ENCODE measurements at regions not wholly inside any gene's neighbourhood (a gene's known extent, or its start where the extent isn't known, plus 50 kb on each side); places are given as distances from the start of the nearest gene placed in this dataset.

DNA sequence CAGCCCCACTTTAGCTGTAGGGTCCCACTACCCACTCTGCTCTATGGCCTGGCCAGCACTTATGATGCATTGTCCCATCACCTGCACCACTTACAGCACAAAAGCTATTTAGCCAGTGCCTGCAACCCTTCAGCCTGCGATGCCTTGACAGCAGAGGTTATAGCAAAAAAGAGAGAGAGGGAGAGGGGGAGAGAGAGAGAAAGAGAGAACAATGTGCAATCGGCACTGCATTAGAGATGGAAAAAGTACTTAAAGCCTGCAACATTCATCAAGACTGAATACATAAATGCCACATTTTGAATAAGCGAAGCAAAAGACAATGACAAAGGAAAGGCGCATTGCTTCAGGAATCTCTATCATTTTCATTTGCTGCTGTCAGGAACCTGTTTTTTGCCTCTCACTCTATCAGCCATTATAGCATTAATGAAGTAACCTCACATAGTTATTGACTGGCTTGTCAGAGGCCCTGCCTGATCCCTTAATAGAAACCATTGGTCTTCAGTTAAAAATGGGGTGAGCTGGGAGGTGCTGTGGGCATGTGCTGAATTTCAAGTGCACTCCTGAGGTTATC is 833.1 kb downstream of the BCL11A start:
- DNase-seq = no peak

DNA sequence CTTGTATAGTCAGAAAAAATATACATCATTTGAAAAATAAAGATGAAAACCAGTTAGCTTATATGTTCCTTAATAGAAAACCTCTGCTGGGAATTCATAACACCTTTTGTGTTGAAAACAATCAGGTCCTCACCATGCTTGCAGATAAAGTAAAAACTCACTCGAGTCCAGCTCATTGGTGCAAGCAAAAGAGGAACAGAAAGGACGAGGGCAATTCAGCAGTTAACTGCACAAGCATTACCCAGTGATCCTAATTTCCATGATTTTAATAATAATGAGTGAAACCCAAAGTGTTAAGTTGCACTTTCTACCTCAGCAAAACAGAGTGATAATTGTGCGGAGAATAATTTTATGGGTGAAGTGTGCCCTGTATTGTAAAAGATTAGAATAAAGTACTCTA is 839.9 kb downstream of the BCL11A start:
- peak in 2 of 3 experiments; percentile 42 to 85 for DNase-seq

DNA sequence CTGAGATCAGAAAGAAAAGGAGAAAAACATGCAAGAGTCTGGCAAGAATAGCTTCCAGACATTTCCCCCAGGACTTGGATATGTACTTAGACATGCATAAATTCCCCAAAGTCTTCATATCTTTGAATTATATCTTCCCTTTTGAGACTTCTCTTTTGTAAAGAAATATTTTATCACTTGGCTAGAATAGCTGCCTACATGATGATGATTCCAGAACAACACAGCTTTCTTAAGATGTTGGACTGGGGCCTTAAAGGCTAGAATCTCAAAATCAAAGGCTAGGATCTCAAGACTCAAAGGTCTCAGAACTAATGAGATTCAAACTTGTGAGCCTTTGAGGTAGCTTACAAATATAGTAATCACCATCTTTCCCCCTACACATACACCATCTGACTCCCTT is 842.3 kb downstream of the BCL11A start:
- no peak for DNase-seq

DNA sequence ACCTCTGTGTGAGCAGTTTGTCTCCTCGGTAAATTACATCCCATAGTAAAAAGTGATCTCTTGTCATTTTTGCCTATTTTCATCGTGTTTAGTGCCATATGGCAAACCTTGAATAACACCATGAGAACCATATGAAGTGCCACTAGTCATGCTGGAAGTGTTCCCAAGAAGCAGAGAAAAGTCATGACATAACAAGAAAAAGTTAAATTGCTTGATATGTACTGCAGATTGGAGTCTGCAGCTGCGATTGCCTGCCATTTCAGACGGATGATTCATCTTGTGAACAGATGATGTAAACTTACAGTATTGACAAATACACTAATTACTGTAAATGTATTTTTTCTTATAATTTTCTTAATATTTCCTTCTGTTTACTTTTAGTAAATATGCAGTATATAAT is 846.7 kb downstream of the BCL11A start:
- no peak for DNase-seq

DNA sequence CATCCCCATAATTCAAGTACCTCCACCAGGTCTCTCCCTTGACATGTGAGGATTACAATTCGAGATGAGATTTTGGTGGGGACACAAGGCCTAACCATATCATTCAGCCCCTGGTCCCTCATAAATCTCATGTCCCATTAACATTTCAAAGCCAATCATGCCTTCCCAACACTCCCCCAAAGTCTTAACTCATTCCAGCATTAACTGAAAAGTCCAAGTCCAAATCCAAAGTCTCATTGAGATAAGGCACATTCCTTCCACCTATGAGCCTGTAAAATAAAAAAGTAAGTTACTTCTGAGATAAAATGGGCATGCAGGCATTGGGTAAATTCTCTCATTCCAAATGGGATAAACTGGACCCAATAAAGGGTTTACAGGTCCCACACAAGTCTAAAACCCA is 849.7 kb downstream of the BCL11A start:
- DNase-seq = no peak

DNA sequence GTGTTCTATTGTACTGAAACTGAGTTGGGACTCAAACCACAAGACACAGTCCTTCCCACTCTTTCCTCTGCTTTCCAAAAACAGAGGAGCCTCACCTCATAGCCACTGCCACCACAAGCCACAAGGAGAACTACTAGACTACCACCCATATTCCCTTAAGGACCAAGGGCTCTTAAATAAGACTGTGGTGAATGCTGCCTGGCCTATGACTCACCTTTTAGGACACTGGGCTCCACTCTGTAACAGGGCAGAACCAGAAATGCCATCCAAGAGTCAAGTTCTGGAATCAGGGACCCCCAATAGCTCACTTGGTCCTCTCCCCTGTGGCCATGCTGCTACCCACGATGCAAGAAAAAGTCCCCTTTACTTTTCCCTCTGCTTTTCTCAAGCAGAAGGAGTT is 851.4 kb downstream of the BCL11A start:
- DNase-seq = no peak

DNA sequence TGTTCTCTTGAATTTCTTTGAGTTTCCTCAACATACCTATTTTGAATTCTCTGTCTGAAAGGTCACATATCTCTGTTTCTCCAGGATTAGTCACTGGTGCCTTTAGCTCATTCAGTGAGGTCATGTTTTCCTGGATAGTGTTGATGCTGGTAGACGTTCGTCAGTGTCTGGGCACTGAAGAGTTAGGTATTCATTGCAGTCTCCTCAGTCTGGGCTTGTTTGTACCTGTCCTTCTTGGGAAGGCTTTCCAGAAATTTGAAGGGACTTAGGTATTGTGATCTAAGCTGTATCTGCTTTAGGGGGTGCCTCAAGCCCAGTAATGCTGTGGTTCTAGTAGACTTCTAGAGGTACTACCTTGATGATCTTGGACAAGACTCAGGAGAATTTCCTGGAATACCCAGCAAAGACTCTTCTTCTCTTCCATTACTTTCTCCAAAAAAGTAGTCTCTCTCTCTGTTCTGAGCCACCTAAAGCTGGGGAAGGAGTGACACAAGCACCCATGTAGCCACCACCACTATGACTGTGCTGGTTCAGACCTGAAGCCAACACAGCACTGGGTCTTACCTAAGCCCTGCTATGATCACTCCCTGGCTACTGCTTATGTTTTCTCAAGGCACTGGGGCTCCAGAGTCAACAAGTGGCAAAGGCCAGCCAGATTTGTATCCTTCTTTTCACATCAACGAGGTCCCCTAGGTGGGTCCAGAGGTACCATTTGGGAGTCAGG is 852.0 kb downstream of the BCL11A start:
- DNase-seq = no peak

DNA sequence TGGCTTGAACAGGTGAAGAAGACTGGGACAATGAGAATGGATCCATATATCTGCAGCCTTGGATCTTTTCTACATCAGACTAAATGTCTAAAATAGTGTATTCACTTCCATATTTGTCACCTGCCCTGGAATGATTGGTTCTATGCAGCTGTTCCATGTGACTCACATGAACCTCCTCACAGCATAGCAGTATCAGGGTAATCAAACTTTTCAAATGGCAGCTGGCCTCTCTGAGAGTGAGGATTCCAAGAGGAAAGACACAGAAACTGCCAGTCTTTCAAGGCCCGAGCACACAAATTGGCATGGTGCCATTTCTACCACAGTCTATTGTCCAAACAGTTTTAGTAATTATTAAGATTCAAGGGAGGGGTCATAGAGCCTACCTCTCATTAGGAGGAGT is 859.3 kb downstream of the BCL11A start:
- DNase-seq = no peak

DNA sequence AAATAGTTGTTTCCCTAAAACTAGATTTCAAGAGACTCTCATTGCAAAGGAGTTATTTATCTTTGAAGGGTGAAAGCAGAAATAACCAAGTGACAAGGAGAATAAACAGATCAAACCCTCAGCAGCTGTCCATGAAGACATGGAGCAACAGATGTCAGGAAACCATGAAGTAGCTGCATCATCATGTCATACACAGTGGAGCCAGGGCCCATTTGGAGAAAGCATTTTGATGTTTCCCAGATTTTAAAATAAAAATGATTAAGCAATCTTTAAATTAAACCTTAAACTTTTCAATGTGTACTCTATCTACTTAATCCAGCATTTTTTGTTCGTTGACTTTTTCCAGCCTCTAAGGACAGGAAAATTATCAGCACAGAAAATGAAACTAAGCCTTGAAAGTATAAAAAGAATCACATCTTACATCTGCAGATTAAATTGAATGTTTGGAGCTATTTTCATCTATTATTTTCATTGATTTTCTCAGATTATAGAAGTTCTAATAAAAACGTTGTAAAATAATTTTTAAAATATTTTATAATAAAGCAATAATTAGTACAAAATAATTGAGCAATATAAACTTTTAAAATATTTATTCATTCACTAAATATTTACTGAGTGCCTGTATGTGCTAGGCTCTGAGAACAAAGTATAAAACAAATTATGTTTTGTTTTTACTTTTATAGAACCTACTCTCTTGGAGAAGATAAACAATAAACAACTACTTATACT is 860.1 kb downstream of the BCL11A start:
- no peak for DNase-seq

DNA sequence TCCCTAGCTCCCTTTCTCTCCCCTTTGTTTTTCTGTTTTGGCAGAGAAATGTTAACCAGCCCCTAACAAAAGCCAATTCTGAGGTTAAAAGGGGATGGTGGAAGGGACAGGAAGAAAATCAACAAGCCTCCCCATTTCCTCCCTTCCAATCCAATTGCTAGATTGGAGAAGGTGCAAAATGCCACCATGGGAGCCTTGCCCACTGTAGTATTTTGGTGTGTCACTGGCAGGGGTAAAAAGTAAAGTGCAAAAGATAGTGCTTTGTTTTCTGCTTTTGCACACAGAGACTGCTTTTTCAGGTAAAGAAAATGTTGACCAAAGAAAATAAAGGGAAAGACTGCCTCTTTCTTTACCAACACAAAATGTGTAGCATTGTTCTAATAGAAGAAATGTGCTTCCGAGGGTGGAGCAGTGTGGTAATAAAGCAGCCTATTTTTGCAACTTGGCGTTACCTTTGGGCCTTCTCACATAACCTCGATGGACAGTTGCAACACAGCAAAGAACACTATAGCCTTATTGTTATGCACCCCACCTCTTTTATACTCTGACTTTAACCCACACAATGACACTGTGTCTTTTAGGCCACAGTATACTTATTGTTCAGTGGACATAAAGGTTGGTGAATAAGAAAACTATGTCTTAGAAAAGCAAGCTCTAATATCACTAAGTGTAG is 861.8 kb downstream of the BCL11A start:
- DNase-seq = no peak

DNA sequence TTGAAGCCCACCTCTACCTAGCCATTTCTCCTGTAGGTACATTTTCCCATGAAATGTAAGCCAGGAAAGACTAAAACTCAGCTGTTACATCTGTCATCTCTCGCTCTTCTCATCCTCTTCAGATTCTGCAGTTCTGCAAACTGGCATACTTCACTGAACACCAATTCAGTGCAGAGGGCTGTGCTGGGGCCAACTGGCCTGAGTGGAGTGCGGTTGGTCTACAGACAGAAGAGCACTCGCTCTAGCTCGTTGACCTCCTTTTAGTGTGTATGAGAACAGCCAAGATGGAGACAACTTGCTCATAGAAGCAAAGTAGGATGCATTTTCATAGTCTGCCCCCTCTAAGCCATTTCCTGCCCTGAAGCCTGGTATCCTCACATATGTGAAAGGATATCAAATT is 862.6 kb downstream of the BCL11A start:
- DNase-seq = peak in 1 of 3 experiments; percentile 24

DNA sequence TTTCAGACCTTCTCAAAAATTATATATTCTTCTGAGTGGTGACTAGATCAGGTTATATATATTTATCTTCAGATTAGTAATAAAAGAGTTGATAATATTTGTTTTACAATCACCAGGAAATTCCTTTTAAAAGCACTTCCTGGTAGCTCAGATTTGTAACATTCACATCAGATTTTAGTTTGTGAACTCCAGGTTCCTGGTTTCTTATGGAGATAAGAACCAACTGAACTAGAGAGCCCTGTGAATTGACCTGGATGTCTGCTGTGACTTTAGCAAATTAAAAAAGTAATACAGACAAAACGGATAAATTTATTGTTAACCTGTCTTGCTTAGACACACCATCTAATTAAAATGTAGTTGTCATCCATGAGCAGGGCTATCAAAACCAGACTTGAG is 868.7 kb downstream of the BCL11A start:
- no peak for DNase-seq

DNA sequence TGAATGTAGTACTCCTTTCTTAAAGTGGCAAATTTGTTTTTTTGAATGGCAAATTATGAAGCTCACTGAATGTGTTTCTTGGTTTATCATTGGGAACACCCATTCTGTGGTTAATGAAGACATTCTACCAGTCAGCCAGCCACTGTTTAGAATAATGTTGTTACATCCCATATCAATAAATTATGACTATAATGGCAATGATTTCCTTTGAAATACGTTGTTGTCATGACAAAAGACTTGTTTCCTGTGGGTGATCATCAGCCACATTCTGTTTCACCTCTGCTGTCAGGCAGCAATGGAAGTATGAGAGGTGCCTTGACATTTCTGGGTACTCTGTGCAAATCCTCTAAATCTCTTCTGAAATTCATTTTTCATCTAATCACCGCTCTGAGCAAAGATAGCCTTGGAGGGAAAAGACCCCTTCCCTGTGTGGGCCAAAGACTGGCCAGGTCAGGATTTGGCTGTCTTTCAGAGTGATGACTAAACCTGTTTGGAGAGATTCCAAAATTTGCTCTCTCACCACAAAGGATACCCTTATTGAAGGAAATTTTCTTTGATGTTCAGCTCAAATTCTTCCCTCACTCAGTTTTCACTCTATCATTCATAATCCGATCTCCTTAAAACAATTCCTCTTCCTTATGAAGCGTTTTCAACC is 869.2 kb downstream of the BCL11A start:
- DNase-seq = no peak

DNA sequence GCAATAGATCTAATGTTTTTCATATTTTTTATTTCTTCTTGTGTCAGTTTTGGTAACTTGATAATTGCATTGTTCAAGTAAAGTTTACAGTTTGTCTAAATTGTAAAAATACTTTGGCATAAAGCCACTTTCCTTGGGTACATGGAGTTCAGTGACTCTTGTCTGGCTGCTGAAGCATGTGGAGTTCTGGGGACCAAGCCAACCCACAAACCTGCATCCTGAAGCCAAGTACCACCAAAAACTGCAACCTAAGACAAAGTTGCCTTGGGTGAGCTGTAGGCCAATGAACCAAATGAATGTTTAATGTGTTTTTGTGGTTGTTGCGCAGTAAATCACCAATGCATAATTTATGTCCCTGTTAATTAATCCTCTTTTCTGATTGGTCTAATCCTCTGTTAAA is 872.6 kb downstream of the BCL11A start:
- no peak for DNase-seq

DNA sequence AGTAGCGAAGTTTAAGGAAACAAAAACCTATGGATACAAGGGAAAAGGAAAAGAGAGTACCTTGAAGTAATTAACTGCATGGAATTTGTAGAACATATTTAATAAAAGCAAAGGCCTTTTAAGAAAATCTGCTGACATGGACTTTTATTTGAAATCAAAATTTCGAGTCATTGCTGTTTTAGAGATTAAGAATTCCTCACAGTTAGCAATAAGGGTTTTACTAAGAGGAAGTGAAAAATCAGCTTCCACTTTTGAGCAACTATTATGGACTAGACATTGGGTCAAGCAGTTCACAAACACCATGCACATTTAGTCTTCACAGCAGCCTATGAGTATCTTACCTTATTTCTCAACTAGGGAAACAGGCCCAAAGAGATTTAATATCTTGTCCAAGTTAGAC is 876.3 kb downstream of the BCL11A start:
- DNase-seq = no peak

DNA sequence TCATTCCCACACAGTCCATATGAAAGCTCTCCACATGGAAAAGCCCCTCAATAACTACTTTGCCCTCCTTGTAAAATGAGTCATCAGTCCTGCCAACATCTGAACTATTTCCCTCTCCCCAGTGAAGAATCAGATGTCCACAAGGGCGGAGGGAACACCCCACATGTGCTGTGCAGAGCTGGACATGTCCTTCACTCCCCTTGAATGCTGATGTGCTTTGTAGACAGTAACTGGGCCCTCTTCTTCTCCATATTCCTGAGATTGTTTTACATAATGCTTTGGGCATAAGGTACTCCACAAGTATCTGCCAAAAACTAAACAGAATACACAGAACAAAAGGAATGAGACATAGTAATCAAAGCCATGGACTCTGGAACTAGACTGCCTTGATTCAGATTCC is 879.4 kb downstream of the BCL11A start:
- DNase-seq = no peak

DNA sequence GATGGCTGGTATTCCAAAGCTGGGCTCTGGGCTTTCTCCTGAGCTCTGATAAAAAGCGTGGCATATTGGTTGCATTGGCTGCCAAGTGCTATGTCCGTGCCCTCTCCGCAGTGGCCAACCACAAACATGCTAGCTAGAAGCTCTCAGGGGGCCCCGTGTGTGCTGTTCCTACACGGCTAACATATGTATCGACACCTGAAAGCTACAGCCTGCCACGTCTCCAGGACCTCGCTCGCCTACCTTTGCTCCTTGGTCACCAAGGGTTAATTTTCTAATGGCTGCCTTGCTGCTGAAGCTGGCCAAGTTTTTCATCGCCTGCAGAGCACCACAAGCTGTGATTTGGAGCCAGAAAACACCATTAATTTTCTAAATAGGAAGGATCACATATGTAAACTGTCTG is 888.4 kb downstream of the BCL11A start:
- DNase-seq = no peak

DNA sequence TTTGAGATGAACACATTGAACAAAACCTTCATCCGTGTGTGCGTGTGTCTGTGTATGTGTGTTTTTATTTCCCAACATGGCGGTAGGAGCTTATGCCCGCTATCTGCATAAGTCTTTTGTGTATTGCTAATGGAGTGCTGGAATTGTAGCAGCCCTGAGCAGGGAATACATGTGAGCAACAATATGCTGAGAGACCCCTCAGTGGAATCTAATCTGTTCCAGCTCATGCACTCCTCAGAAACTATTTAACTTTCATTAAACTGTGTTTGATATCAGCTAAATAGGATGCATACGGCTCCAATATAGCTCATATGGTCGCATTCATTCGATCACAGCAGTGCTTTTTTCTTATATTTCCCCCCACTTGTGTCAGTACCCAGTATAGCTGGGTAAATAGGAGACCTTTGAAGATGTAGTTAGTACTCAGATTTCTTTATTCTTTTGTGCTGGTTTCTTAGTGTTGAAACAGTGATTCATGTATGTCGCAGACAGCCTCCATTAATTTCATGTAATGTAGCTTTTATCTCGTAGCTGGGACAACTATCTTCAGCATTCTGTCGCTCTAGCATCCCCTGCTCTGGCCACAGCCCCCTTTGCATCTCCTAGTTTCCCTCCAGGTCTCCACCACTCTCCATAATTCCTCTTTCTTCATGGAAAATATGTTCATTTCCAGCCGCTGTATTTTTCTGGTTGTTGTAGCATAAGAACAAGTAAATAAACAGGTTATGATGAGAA is 891.2 kb downstream of the BCL11A start:
- no peak for DNase-seq

DNA sequence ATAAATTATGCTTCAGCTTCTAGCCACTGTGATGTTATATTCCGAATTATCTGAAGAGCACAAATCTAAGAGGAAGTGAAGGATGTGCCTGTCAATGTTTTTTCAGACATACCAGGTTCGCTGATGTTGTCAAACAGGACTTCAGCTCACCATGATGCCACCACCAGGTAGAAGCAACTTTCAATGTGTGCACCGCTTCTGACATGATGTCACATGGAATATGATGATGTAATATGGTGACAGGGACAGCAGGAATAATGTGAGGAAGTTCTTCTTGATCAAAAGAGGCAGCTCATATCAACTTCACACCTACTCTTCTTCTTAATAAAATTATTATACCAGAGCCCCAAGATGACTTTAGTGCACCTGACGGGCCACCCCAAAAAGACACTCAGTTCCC is 893.2 kb downstream of the BCL11A start:
- no peak for DNase-seq

DNA sequence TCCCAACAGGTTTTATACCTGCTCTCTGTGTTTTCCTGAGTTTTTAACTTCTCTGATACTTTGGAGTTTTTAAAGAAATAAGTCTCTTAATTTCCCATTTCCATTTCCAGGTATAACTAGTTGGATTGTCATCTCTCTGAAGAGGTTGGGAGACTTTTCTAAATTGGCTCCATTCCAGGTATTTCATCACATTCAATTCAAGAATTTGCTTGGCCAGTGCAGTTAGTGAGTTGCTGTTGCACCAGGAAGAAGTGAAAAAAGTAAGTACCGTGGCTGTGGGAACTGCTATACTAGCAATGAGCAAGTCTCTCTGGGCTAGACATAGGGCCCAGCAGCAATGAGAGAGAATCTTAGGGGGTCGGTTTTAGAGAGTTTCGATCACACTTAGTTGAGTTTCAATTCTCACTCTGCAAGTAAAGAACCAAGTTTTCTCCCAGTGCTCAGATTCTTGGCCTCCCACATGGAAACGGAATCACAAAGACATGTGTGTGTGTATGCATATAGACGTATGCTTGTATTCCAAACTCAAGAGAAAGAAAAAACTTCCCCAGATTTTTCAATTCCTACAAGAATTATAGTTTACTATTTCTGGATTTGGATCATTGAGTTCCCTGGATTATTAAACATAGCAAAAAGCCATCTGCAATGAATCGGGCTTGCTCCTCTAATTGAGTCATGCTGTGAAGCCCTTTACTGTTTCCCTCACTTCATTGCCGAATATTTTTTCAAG is 894.4 kb downstream of the BCL11A start:
- DNase-seq = no peak

DNA sequence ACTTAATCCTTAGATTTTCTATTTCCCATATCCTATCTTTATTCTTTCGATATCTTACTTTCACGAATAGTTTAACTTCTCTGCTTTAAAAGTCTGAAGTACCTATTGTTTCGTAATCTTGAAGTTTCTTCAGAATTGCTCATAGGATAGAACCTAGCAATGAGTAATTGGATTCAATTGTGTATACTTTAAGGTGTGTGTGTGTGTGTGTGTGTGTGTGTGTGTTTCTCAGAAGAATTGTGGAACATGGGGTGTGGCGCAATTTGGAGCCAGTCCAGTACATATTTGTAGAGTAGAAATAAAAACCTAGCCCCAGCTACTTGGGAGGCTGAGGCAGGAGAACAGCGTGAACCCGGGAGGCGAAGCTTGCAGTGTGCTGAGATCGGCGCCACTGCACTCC is 897.6 kb downstream of the BCL11A start:
- DNase-seq = no peak

DNA sequence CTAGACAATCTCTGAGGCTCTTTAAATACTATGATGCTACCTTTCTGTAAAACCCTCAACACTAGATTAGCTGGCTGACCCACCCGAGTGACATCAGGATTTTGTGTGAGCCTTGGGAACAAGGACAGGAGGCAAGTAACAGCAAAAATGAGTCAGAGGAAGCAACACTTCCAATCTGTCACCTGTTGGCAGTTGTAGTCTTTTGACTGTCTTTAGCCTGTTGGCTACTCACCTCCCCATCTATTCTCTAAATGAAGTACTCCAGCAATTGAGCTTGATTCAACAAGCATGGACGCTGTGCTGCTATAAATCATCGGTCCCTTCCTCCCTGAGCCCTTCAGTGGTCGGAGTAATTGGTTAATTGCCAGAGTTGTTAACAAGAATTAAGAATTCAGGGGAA is 898.7 kb downstream of the BCL11A start:
- peak in 2 of 3 experiments; percentile 19 to 64 for DNase-seq

Measured in NCI-H1417 (cell line).